Breast epithelium (tissue), 4 donors: ENCODE measurements at regions not wholly inside any gene's neighbourhood (a gene's known extent, or its start where the extent isn't known, plus 50 kb on each side); places are given as distances from the start of the nearest gene placed in this dataset.

Experiments used
- DNase-seq, 2 donors: peaks; one replicate each; pipeline ENCODE4 v3.0.0-alpha.2; 2019; ENCODE audit warnings: low spot score in 2 of 2
- H3K27ac ChIP-seq, 2 donors: fragments of 200-600 bp; sonication (generic) in 1 of 2; one replicate each; pipeline ENCODE4 v1.5.1; 2016 to 2019; ENCODE audit warnings: mild to moderate bottlenecking in 1 of 2
- H3K27me3 ChIP-seq, 2 donors: fragments of 200-600 bp; sonication (generic) in 1 of 2; one replicate each; pipeline versions ENCODE4 v1.5.1 to v1.6.0; 2017 to 2019; ENCODE audit warnings: control low read depth in 1 of 2, mild to moderate bottlenecking in 1 of 2
- H3K36me3 ChIP-seq: fragments of 200-600 bp; one replicate; pipeline ENCODE4 v1.5.1; 2019
- H3K4me1 ChIP-seq, 2 donors: fragments of 200-600 bp; sonication (generic); one replicate each; pipeline ENCODE4 v1.5.1; 2016 to 2019; ENCODE audit warnings: control low read depth in 1 of 2
- H3K4me3 ChIP-seq, 3 donors: fragments of 200-600 bp; sonication (generic); 1 replicate in 2 of 3; 2 replicates in 1 of 3; pipeline ENCODE4 v1.5.1; 2016 to 2019; ENCODE audit warnings: mild to moderate bottlenecking in 3 of 3, moderate library complexity in 2 of 3
- H3K9me3 ChIP-seq, 2 donors: fragments of 200-600 bp; sonication (generic) in 1 of 2; one replicate each; pipeline ENCODE4 v1.5.1; 2016 to 2019; ENCODE audit warnings: control low read depth in 1 of 2
- CTCF ChIP-seq, 3 donors: fragments of 450-650 bp; IDR thresholded peaks; one replicate each; pipeline ENCODE4 v1.5.1; 2016 to 2017; ENCODE audit warnings: antibody characterized with exemption in 3 of 3, mild to moderate bottlenecking in 3 of 3, moderate library complexity in 3 of 3
- POLR2A ChIP-seq: fragments of 450-650 bp; IDR thresholded peaks from one replicate; pipeline ENCODE4 v1.6.1; 2016; ENCODE audit warnings: antibody characterized with exemption, mild to moderate bottlenecking, moderate library complexity
- POLR2AphosphoS5 ChIP-seq, 3 donors: sonication (generic); formaldehyde crosslinking; IDR thresholded peaks; one replicate each; pipeline ENCODE4 v1.6.1; 2017; ENCODE audit warnings: antibody characterized with exemption in 3 of 3
- intact Hi-C: fragments of 100-400 bp; cut with DNase I; formaldehyde crosslinking; loops from one replicate; pipeline ENCODE4 v1.15.1; 2023; ENCODE audit warnings: low total_unique reads

GRCh38 chr1:117780687-117781475, 148.5 kb downstream of the GDAP2 start:
- no peaks in the 10 kb centered on the region for H3K9me3 ChIP-seq

GRCh38 chr1:117782056-117782455, 147.4 kb downstream of the GDAP2 start:
- Histone ChIP-seq H3K4me1 (no peaks in the 10 kb centered on the region), H3K27ac (no peak overlapping the region), H3K9me3 (no peaks in the 10 kb centered on the region), H3K27me3 (no peaks in the 10 kb centered on the region), H3K36me3 (no peaks in the 10 kb centered on the region), H3K4me3 (no peak overlapping the region)
- TF ChIP-seq CTCF (IDR thresholded peaks at IDR 0.05) (no peak), POLR2AphosphoS5 (IDR thresholded peaks at IDR 0.05) (no peak), POLR2A (no peak)
- DNase-seq, result no peak
- intact Hi-C loops, result no loop called here

More at GRCh38 chr1:117780687-117781475, 148.5 kb downstream of the GDAP2 start:
- intact Hi-C loops, result no loop called here
- Histone ChIP-seq H3K27me3 (no peaks in the 10 kb centered on the region), H3K36me3 (no peaks in the 10 kb centered on the region), H3K27ac (no peak overlapping the region), H3K4me1 (no peaks in the 10 kb centered on the region), H3K4me3 (no peak overlapping the region)
- no peak for DNase-seq
- no peak for TF ChIP-seq POLR2A
- TF ChIP-seq CTCF (IDR thresholded peaks at IDR 0.05), result no peak
- TF ChIP-seq POLR2AphosphoS5 (IDR thresholded peaks at IDR 0.05), result no peak

- Histone ChIP-seq H3K4me1 (no peaks in the 10 kb centered on the region), H3K9me3 (no peaks in the 10 kb centered on the region), H3K4me3 (no peak overlapping the region), H3K36me3 (no peaks in the 10 kb centered on the region), H3K27ac (no peak overlapping the region), H3K27me3 (no peaks in the 10 kb centered on the region)
- intact Hi-C loops, result no loop called here
- no peak for TF ChIP-seq POLR2AphosphoS5 (IDR thresholded peaks at IDR 0.05)
- TF ChIP-seq POLR2A, result no peak
- TF ChIP-seq CTCF (IDR thresholded peaks at IDR 0.05), result no peak
- no peak for DNase-seq
Measured at GRCh38 chr1:117783606-117784396, 145.6 kb downstream of the GDAP2 start.

GRCh38 chr1:117788014-117788413, 141.4 kb downstream of the GDAP2 start:
- Histone ChIP-seq H3K9me3 (no peaks in the 10 kb centered on the region), H3K27ac (no peak overlapping the region), H3K27me3 (no peaks in the 10 kb centered on the region), H3K4me3 (no peak overlapping the region), H3K4me1 (no peaks in the 10 kb centered on the region), H3K36me3 (no peaks in the 10 kb centered on the region)
- intact Hi-C loops, result no loop called here
- no peak for DNase-seq
- TF ChIP-seq CTCF (IDR thresholded peaks at IDR 0.05) (no peak), POLR2AphosphoS5 (IDR thresholded peaks at IDR 0.05) (no peak), POLR2A (no peak)

GRCh38 chr1:117793413-117793812, 136.0 kb downstream of the GDAP2 start:
- no peak for DNase-seq
- no peak overlapping the region for H3K27ac ChIP-seq
- intact Hi-C loops, result no loop called here
- no peaks in the 10 kb centered on the region for H3K27me3 ChIP-seq
- TF ChIP-seq POLR2A (no peak), POLR2AphosphoS5 (IDR thresholded peaks at IDR 0.05) (no peak), CTCF (IDR thresholded peaks at IDR 0.05) (no peak)
- no peaks in the 10 kb centered on the region for H3K4me1 ChIP-seq
- H3K36me3 ChIP-seq, result no peaks in the 10 kb centered on the region
- no peaks in the 10 kb centered on the region for H3K9me3 ChIP-seq
- no peak overlapping the region for H3K4me3 ChIP-seq
